GM20000 (cell line): ENCODE measurements at regions not wholly inside any gene's neighbourhood (a gene's known extent, or its start where the extent isn't known, plus 50 kb on each side); places are given as distances from the start of the nearest gene placed in this dataset.

Source experiments
- DNase-seq: peaks from one replicate; pipeline ENCODE4 v3.0.0; 2012; ENCODE audit warnings: low spot score
- TF ChIP-seq, protein P1 (sequence below): IDR thresholded peaks from 2 replicates; pipeline ENCODE4 v1.5.1; 2012; ENCODE audit warnings: mild to moderate bottlenecking, control low read depth; ENCODE audit errors: extremely low read depth, missing control alignments

- TF ChIP-seq, protein P1, sequence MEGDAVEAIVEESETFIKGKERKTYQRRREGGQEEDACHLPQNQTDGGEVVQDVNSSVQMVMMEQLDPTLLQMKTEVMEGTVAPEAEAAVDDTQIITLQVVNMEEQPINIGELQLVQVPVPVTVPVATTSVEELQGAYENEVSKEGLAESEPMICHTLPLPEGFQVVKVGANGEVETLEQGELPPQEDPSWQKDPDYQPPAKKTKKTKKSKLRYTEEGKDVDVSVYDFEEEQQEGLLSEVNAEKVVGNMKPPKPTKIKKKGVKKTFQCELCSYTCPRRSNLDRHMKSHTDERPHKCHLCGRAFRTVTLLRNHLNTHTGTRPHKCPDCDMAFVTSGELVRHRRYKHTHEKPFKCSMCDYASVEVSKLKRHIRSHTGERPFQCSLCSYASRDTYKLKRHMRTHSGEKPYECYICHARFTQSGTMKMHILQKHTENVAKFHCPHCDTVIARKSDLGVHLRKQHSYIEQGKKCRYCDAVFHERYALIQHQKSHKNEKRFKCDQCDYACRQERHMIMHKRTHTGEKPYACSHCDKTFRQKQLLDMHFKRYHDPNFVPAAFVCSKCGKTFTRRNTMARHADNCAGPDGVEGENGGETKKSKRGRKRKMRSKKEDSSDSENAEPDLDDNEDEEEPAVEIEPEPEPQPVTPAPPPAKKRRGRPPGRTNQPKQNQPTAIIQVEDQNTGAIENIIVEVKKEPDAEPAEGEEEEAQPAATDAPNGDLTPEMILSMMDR: no peak
- DNase-seq: no peak
Observed at GRCh38 chr4:117654079-117654478, 380.2 kb upstream of the NDST3 start.

DNA sequence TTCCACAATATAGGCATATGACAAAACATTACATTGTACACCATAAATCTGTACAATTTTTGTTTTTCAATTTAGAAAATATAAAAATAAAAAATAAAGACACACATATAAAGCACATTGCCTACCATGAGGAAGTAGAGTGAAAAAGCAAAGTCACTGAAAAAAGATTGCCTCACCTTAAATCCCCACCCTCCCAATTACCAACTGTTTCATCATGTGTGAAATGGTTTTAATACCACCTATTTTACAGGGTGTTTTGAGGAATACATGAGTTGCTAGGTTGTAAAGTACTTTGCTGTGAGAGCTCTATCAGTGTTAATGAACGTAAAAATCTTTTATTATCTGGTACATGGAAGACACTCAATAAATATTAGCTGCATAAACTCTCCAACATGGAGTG is 373.6 kb upstream of the NDST3 start:
- TF ChIP-seq, protein P1: no peak
- no peak for DNase-seq

GRCh38 chr4:117661091-117662072 is 372.9 kb upstream of the NDST3 start:
- DNase-seq: no peak
- TF ChIP-seq, protein P1: no peak

DNA sequence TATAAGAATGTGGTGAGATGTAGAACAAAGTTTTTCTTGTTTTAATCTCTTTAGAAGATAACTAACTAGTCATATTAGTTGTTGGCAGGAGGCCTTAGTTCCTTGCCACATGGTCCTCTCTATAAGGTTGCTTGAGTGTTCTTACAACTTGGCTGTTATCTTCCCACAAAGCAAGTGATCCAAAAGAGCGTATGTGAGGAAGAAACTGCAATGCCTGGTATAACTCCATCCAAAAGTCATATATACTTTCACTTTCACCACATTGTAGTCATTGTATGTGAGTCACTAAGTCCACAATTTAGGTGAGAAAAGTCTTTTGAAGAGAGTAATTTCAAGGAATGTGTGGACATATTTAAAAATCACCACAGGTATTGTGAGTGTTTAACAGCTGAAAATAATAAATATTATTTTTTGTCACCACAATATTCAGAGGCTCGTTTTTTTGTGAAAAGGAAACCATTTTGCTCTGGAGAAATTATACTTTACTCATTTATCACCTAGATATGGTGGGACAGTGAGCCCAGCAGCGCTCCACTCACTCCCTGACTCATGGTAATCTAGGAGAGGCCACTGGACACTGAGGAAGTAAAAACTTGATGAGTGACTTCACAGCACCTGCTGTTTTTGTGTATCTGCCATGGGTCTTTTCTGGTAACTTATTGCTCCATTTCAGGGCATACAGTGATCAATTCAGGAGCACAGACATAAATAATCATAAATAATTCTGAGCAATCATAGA is 369.4 kb upstream of the NDST3 start:
- TF ChIP-seq, protein P1: no peak
- no peak for DNase-seq

DNA sequence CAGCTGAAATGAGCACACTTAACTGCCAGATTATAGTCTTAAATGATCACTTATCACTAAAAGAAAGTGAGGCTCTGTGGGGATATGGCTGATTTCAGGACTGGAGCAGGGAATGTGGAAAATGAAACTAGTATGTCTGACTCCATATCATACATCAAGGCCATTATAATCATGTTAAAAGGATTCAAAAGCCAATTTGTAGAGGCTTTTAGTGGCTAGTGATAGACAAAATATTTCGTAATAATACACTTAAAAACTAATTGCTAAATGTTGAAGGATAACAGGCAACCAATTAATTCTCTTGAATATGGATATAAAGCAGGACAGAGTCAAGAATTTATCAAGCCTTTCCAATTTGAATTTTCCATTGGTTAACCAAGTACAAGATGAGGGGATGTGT is 358.1 kb upstream of the NDST3 start:
- DNase-seq: no peak
- TF ChIP-seq, protein P1: no peak

DNA sequence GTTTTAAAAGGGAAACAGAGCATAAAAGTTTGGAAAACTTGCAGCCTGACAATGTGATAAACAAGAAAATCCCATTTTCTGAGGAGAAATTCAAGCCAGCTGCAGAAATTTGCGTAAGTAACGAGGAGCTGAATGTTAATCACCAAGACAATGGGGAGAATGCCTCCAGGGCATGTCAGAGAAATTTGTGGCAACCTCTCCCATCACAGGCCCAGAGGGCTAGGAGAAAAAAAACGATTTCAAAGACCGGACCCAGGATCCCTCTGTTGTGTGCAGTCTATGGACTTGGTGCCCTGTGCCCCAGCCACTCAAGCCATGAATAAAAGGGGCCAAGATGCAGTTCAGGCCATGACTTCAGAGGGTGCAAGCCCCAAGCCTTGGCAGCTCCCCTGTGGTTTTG is 355.4 kb upstream of the NDST3 start:
- TF ChIP-seq, protein P1: no peak

More for the DNA sequence above, 355.4 kb upstream of the NDST3 start:
- DNase-seq: no peak
